ENCODE measurements at regions not wholly inside any gene's neighbourhood (a gene's known extent, or its start where the extent isn't known, plus 50 kb on each side); places are given as distances from the start of the nearest gene placed in this dataset.
A peak's percentile ranks its signal among the peaks of the same experiment; 100 is the strongest.

- Histone ChIP-seq H2AFZ (no peak overlapping the region), H3K9me2 (ENCODE audit: insufficient read depth) (no peaks in the 10 kb centered on the region), H3F3A (replicated peaks; ENCODE audit: low read depth) (no peaks in the 10 kb centered on the region), H4K20me1 (replicated peaks; ENCODE audit: insufficient read depth) (no peaks in the 10 kb centered on the region), H3K27ac (ENCODE audit: low read depth) (no peak overlapping the region), H3K4me3 (no peak overlapping the region), H3K4me1 (ENCODE audit: insufficient read depth) (no peaks in the 10 kb centered on the region), H3K36me3 (ENCODE audit: insufficient read depth) (no peaks in the 10 kb centered on the region), H3K27me3 (ENCODE audit: insufficient read depth) (no peaks in the 10 kb centered on the region), H3K79me2 (replicated peaks; ENCODE audit: insufficient read depth) (no peaks in the 10 kb centered on the region), H3K4me2 (no peak overlapping the region)
- no peak for DNase-seq (ENCODE audit: low spot score)
- H3K27me3 Mint-ChIP-seq (ENCODE audit: insufficient read depth, low read depth, poor library complexity): no peaks in the 10 kb centered on the region
- H3K4me3 Mint-ChIP-seq: no peak overlapping the region
- peaks cover 2% of the 10 kb centered on the region for H3K9me3 Mint-ChIP-seq
- no peak overlapping the region for H3K27ac Mint-ChIP-seq
- H3K36me3 Mint-ChIP-seq (ENCODE audit: low read depth): no peaks in the 10 kb centered on the region
- TF ChIP-seq ZNF114 (CRISPR knock-in tag; IDR thresholded peaks at IDR 0.05) (no peak), CREB1 (CRISPR knock-in tag; IDR thresholded peaks at IDR 0.05; ENCODE audit: low read depth) (no peak), STAT1 (IDR thresholded peaks at IDR 0.05; ENCODE audit: unreplicated experiment) (no peak), EZH2phosphoT487 (IDR thresholded peaks at IDR 0.05; ENCODE audit: unreplicated experiment) (no peak), POLR2AphosphoS5 (IDR thresholded peaks at IDR 0.05; ENCODE audit: low read depth) (no peak), EZH2 (IDR thresholded peaks at IDR 0.05; ENCODE audit: low read depth, unreplicated experiment) (no peak)
- TF ChIP-seq, protein P1, sequence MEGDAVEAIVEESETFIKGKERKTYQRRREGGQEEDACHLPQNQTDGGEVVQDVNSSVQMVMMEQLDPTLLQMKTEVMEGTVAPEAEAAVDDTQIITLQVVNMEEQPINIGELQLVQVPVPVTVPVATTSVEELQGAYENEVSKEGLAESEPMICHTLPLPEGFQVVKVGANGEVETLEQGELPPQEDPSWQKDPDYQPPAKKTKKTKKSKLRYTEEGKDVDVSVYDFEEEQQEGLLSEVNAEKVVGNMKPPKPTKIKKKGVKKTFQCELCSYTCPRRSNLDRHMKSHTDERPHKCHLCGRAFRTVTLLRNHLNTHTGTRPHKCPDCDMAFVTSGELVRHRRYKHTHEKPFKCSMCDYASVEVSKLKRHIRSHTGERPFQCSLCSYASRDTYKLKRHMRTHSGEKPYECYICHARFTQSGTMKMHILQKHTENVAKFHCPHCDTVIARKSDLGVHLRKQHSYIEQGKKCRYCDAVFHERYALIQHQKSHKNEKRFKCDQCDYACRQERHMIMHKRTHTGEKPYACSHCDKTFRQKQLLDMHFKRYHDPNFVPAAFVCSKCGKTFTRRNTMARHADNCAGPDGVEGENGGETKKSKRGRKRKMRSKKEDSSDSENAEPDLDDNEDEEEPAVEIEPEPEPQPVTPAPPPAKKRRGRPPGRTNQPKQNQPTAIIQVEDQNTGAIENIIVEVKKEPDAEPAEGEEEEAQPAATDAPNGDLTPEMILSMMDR (conservative IDR thresholded peaks at IDR 0.05; ENCODE audit: low read depth in 2 of 2): no peak
- H3K4me1 Mint-ChIP-seq: no peaks in the 10 kb centered on the region
- no peak for ATAC-seq
Observed at GRCh38 chr4:12492730-12493393, 991.3 kb downstream of the RAB28 start.

GRCh38 chr4:12488672-12489071 is 995.5 kb downstream of the RAB28 start:
- H3K27ac ChIP-seq (ENCODE audit: low read depth): no peak overlapping the region
- no peak overlapping the region for H3K27ac Mint-ChIP-seq
- no peaks in the 10 kb centered on the region for H3K27me3 Mint-ChIP-seq (ENCODE audit: insufficient read depth, low read depth, poor library complexity)
- no peak overlapping the region for H3K4me3 ChIP-seq
- H3F3A ChIP-seq (replicated peaks; ENCODE audit: low read depth): no peaks in the 10 kb centered on the region
- no peak overlapping the region; the same call in 1 of the 2 replicates for H2AFZ ChIP-seq
- no peak overlapping the region for H3K4me3 Mint-ChIP-seq
- no peak overlapping the region for H3K4me2 ChIP-seq
- no peaks in the 10 kb centered on the region; the same call in 1 of the 3 replicates for H3K9me3 Mint-ChIP-seq
- no peaks in the 10 kb centered on the region; the same call in 1 of the 2 replicates for H3K9me2 ChIP-seq (ENCODE audit: insufficient read depth)
- ATAC-seq (no peak), DNase-seq (ENCODE audit: low spot score) (peak; percentile 1)
- no peaks in the 10 kb centered on the region for H3K4me1 Mint-ChIP-seq
- no peaks in the 10 kb centered on the region for H3K79me2 ChIP-seq (replicated peaks; ENCODE audit: insufficient read depth)
- H3K4me1 ChIP-seq (ENCODE audit: insufficient read depth): no peaks in the 10 kb centered on the region
- H3K27me3 ChIP-seq (ENCODE audit: insufficient read depth): no peaks in the 10 kb centered on the region
- H4K20me1 ChIP-seq (replicated peaks; ENCODE audit: insufficient read depth): no peaks in the 10 kb centered on the region
- H3K36me3 ChIP-seq (ENCODE audit: insufficient read depth): no peaks in the 10 kb centered on the region
- H3K36me3 Mint-ChIP-seq (ENCODE audit: low read depth): no peaks in the 10 kb centered on the region
- TF ChIP-seq ZNF114 (CRISPR knock-in tag; IDR thresholded peaks at IDR 0.05): no peak

- DNase-seq (ENCODE audit: low spot score) (no peak), ATAC-seq (no peak)
- H3K9me3 Mint-ChIP-seq: peaks cover 7% of the 10 kb centered on the region; the same call in 2 of the 3 replicates
- TF ChIP-seq ETS1 (IDR thresholded peaks at IDR 0.05): no peak
- TF ChIP-seq EZH2 (IDR thresholded peaks at IDR 0.05; ENCODE audit: low read depth, unreplicated experiment): no peak
- no peak for TF ChIP-seq REST (IDR thresholded peaks at IDR 0.05; ENCODE audit: unreplicated experiment)
- no peak for TF ChIP-seq JUNB (IDR thresholded peaks at IDR 0.05; ENCODE audit: unreplicated experiment)
- TF ChIP-seq ZNF114 (CRISPR knock-in tag; IDR thresholded peaks at IDR 0.05): no peak
- no peak for TF ChIP-seq CREB1 (CRISPR knock-in tag; IDR thresholded peaks at IDR 0.05; ENCODE audit: low read depth)
- no peak for TF ChIP-seq STAT1 (IDR thresholded peaks at IDR 0.05; ENCODE audit: unreplicated experiment)
- no peak for TF ChIP-seq EZH2phosphoT487 (IDR thresholded peaks at IDR 0.05; ENCODE audit: unreplicated experiment)
Observed at GRCh38 chr4:12487000-12487399, 997.1 kb downstream of the RAB28 start.

More at GRCh38 chr4:12487000-12487399, 997.1 kb downstream of the RAB28 start:
- H2AFZ ChIP-seq: no peak overlapping the region
- H3K36me3 ChIP-seq (ENCODE audit: insufficient read depth): no peaks in the 10 kb centered on the region
- H3K4me3 ChIP-seq: no peak overlapping the region
- H3K27ac ChIP-seq (ENCODE audit: low read depth): no peak overlapping the region
- no peak overlapping the region for H3K4me3 Mint-ChIP-seq
- H3K4me1 Mint-ChIP-seq: no peaks in the 10 kb centered on the region
- H3K36me3 Mint-ChIP-seq (ENCODE audit: low read depth): peaks cover 3% of the 10 kb centered on the region; the same call in 1 of the 3 replicates
- no peaks in the 10 kb centered on the region for H3K79me2 ChIP-seq (replicated peaks; ENCODE audit: insufficient read depth)
- no peak overlapping the region for H3K4me2 ChIP-seq
- H3F3A ChIP-seq (replicated peaks; ENCODE audit: low read depth): no peaks in the 10 kb centered on the region
- H3K27me3 Mint-ChIP-seq (ENCODE audit: insufficient read depth, low read depth, poor library complexity): peaks cover 2% of the 10 kb centered on the region
- H3K4me1 ChIP-seq (ENCODE audit: insufficient read depth): no peaks in the 10 kb centered on the region
- H3K9me2 ChIP-seq (ENCODE audit: insufficient read depth): no peaks in the 10 kb centered on the region; the same call in 1 of the 2 replicates
- H3K27ac Mint-ChIP-seq: no peak overlapping the region
- H4K20me1 ChIP-seq (replicated peaks; ENCODE audit: insufficient read depth): no peaks in the 10 kb centered on the region
- H3K27me3 ChIP-seq (ENCODE audit: insufficient read depth): no peaks in the 10 kb centered on the region
